DMS153 treated with DMSO at 0.1 percent for 48 hours (cell line): ENCODE measurements at regions not wholly inside any gene's neighbourhood (a gene's known extent, or its start where the extent isn't known, plus 50 kb on each side); places are given as distances from the start of the nearest gene placed in this dataset.
"Not testable (repeated sequence)": the region's sequence is repeated elsewhere in the genome, so short reads cannot be mapped to it uniquely, and the experiment has no call there.

ENCODE experiments used
- DNase-seq: peaks from one replicate; lab custom pipeline; 2025; ENCODE audit not compliant: unreplicated experiment; lab: John Stamatoyannopoulos, UW

DNA sequence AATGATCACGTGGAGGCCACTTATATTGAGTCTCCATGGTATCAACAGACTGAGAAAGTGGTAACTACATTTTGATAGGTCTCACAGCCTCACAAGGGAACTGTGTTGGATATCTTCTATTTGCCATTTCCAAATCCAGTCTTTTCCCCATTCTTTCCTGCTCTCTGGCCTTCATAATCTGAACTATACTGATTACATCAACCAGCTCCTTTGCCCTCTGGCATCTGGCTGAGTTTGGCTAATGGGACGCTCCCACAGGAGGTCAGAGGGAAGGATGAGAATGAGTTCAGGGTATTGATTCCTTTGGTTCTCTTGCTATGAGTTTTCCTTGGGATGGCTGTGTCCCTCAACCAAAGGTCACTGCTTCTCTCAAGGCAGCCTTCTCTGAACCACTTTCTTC lies 152.6 kb downstream of the RTL9 start:
- DNase-seq, result no peak

DNA sequence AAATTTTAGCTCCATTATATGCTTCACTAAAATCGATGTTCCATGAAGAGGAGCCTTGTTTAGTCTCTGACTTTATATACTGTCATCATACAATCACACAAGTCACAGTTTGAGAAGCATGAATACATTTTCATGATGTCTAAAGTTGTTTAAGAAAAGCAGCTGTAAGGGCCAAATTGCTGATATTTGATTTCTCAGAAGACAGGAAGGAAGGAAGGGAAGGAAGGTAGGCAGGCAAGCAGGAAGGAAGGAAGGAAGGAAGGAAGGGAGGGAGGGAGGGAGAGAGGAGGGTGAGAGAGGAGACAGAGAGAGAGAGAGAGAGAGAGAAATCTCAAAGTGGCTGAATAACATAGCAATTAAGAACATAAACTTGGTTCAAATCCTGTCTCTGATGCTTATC lies 153.7 kb downstream of the RTL9 start:
- no peak for DNase-seq

DNA sequence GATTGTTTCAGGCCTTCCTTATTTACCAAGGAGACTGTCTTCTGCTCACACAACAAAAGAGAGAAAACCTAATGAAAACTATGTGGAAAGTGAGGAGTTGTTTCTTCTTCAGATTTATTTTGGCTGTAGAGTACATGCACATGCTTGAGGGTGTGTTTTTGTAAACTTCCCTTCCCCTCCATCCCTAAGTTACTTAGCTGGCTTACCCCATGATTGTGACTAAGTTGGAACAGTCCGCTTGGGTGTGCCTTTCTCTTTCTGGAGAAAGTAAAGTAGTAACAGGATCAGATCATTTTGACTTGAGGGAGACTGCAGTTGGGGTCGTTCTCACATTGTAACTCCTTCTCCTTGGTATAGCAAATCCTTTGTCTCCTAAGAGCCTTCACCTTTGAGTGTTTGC lies 155.9 kb downstream of the RTL9 start:
- DNase-seq, result no peak

DNA sequence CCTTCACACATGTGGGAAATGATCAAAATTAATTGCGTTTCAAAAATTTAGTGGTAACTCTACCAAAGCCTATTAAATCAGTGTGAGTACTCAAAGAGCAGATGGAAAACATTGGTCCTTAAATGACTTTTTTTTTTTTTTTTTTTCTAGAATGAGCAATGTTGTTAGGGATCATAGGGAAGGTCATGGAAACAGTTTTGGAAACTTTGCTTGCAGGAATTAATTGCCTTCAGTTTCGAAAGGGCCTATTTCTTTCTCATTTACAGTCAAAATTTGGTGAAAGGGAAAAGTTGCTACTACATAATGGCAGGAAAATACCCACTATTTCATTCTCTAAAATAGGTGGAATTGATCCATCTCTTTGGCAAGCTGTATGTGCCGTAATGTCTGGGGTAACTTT lies 160.9 kb downstream of the RTL9 start:
- no peak for DNase-seq

DNA sequence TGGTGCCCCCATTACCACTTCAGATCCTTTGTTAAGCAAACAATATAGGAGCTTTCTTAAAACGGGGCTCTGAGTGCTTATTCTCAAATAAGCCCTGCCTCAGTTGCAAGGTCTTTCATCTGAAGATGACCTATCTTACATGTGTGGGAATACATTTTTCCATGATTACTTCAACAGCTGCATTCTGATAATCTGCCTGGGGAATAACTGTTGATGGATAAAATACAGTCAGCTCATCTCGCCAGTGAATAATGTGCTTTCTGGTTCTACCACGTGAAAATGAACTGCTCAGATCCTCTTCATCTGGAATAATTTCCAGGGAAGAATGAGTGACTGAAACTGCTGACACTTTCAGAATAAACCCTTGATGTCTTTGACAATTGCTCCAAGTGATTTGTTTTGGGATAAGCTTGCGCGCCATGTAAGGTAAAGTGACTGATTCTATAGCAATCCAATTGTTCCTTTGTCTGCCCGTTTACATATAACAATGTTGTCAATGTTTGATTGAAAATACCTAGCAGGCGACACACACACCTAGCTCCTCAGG lies 161.3 kb downstream of the RTL9 start:
- no peak for DNase-seq

DNA sequence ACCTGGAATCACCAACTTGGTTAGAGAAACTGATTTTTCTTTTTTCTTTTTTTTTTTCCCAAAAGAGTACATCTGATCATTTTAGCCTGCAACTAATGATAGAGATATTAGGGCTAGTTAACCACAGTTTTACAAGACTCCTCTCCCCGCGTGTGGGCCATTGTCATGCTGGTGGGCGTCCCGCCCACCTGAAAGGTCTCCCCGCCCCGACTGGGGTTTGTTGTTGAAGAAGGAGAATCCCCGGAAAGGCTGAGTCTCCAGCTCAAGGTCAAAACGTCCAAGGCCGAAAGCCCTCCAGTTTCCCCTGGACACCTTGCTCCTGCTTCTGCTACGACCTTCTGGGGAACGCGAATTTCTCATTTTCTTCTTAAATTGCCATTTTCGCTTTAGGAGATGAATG lies 162.0 kb downstream of the RTL9 start:
- DNase-seq, result not testable (repeated sequence)

DNA sequence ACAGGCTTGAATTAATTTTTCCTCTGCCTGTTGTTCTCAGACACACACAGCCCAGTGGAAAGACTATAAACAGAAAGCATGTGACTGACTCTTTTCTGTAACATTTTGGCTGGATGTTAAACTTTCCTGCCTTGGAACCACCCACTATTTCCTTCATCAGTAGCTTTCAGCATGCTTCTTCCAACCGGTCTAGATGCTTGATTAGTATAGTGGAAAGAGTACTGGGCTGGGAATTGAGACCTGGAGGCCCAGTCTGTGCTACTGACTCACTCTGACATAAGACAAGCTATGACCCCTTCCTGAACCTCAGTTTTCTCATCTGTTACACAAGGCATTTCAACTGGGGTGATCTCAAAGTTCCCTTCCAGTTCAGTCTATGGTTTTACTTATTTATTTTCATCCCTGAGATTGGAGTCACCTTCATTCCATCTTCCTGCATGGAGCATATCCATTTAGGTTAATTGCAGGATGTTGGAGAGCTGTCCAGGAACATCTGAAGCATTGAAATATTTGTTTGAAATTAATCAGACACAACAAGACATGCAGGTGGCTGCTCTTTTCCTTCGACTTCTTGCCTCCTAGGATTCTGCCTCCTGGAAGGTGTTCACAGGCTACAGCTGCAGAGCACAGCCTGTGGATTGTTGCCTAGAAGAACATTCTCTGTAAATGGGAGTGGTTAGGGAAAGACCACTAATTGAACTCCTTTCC lies 173.4 kb downstream of the RTL9 start:
- no peak for DNase-seq

DNA sequence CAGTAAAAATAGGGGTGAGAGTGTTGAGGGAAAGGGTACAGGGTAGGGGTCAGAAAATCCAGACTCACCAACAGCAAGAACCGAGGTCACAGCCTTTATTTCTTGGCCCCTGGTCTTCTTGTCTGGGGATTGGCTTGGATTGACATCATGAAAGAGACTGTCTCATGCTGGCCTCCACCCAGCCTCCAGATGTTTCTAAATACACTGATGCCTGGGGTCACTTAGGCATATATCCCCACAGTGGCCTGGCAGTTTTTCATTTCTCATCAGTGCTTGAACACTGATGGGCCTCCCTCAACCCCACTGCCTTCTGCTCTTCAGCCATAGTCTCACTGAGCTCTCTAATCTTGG lies 173.9 kb downstream of the RTL9 start:
- no peak for DNase-seq

DNA sequence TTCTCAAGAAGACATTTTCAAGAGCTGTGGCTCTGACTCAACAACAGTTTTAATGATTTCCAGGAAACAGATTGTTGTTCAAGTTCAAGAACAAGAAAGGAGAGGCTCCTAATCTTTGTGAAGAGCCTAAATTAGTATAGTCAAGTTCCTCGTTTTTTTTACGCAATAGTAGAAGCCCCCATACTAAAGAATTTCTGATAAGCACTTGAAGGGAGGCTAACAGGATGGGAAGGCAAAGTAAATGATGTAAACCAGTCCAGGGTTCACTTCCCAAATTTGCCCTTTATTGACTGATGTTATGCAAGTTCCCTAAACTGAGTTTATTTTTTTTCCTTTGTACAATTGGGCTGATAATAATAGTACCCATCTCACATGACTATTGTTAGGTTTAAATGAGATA lies 178.2 kb downstream of the RTL9 start:
- DNase-seq, result no peak

DNA sequence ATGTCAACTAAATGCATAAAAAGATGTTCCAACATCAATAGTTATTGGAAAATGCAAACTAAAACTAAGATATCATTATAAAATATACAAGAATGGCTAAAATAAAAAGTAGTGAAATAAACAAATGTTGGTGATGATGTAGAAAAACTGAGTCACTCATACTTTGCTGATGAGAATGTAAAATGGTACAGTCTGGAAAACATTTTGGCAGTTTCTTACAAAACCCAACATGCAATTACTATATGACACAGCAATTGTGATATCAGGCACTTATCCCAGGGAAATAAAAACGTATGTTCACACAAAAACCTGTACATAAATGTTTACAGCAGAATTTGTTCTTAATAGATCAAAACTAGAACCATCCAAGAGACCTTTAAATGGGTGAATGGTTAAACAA lies 182.6 kb downstream of the RTL9 start:
- no peak for DNase-seq

DNA sequence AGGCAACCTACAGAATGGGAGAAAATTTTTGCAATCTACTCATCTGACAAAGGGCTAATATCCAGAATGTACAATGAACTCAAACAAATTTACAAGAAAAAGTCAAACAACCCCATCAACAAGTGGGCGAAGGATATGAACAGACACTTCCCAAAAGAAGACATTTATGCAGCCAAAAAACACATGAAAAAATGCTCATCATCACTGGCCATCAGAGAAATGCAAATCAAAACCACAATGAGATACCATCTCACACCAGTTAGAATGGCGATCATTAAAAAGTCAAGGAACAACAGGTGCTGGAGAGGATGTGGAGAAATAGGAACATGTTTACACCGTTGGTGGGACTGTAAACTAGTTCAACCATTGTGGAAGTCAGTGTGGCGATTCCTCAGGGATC lies 192.2 kb downstream of the RTL9 start:
- not testable (repeated sequence) for DNase-seq

DNA sequence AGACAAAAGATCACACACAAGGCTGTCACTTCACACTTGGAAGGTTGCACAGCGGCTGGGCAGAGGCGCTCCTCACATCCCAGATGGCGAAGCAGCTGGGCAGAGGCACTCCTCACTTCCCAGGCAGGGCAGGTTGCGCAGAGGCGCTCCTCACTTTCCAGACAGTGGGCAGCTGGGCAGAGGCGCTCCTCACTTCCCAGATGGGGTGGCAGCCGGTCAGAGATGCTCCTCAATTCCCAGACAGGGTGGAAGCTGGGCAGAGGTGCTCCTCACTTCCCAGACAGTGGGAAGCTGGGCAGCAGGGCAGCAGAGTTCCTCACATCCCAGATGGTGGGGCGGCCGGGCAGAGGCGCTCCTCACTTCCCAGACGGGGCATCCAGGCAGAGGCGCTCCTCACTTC lies 199.2 kb downstream of the RTL9 start:
- DNase-seq, result no peak

DNA sequence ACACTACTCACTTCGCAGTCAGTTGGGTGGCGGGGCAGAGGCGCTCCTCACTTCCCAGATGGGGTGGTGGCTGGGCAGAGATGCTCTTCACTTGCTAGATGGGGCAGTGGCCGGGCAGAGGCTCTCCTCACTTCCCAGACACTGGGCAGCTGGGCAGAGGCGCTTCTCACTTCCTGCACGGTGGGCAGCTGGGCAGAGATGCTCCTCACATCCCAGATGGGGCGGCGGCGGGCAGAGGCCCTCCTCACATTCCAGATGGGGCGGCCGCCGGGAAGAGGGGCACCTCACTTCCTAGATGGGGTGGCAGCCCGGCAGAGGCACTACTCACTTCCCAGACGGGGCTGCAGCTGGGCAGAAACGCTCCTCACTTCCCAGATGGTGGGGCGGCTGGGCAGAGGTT lies 199.8 kb downstream of the RTL9 start:
- DNase-seq, result no peak

DNA sequence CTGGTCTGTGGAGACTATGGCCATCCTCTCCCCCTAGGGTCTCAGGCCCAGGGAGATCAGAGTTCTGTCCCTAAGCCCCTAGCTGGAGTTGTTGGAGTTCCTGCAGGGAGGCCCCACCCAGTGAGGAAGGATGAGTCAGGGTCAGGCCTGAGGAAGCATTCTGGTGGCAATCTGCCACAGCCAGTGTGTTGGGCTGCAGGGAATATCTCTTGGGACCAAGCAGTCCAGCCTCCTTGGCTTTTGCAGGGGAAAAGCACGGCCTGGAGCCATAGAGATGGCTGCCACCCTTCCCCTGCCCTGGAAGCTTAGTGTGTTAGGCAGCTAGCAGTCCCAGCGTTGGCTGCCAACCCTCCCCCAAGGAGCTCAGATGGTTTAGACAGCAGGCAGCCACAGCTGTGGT lies 202.4 kb downstream of the RTL9 start:
- DNase-seq, result no peak

DNA sequence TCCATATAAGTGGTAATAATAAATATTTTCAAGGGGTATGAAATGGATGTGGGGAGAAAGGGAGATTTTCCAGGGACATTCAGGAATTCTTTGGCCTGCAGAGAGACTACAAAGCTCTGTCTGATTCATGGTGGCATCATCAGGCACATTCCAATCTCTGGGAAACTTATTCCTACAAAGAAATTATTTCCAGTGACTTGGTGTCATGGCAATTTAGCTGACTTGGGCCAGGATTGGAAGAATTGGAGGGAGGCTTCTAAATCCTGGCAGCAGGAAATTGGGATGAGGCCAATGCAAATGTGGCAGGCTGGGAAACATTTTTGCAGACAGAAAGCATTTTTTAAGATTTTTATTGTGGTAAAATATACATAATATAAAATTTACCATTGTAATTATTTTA lies 204.6 kb downstream of the RTL9 start:
- DNase-seq, result no peak

DNA sequence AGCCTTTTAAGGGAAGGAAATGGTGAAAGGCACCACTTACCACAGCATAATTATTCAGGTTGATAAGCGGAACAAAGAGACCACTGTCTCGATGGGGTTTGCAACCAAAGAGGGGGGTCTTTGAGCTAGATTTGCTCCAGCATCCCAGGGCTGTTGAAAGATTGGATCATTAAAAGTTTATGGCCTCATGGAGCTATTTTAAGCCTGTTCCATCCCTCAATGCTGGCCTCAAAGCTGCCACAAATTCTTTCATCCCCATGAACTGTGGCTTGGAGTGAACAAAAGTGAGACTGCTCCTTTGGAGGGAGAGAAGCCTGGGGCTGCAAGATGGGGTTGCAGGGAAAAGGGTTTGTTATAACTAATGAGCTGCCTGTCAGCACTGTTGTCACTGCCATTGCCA lies 209.8 kb downstream of the RTL9 start:
- no peak for DNase-seq

DNA sequence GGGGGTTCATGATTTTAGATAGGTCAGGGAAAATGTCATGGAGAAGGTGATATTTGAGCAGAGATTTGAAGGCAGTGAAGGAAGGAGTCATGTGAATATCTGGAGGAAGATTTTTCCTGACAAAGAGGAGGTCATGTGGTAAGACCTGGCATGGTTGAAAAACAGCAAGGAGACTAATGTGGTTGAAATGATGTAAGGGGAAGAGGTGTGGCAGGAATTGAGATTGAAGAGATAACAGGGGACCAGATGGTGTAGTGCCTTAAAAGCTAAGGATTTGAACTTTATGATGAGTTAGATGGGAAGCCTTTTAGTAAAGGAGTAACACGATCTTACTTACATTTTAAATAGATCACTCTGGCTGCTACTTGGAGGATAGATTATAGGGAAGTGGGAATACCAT lies 210.9 kb downstream of the RTL9 start:
- no peak for DNase-seq

DNA sequence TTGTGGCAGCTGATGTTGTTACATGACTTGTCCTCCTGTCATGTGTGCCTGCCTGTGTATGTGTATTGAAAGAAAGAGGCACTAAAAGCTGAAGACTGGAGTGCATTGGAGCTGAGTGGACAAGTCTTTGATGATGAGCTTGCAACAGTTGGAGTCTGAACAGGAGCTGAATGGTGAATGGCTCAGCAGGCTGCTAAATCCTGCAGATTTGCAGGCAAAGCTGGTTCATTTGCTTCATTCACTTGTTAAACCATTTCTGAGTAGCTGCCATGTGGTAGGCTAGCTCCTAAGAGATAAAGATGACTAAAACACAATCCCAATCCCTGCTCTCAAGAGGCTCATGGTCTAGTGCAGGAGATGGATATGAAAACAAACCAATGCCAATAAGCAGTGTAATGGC lies 217.3 kb downstream of the CHRDL1 start:
- no peak for DNase-seq

DNA sequence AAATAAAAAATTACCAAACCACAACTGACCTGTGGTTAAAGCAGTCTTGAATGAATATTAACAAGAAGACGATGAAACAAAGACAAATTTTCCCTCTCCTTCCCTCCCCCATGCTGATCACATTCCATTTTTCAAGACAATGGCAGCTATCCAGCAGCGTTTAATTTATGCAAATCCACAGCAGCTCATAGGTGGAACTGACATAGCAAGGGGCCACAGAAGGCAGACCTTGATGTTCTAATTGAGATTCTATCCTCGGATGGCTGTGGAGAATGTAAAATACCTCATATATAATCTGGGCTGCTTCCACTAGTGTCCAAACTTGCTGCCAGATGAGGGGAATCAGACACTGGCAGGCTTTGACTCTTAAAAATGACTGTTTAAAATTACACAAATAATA lies 211.5 kb downstream of the CHRDL1 start:
- no peak for DNase-seq

DNA sequence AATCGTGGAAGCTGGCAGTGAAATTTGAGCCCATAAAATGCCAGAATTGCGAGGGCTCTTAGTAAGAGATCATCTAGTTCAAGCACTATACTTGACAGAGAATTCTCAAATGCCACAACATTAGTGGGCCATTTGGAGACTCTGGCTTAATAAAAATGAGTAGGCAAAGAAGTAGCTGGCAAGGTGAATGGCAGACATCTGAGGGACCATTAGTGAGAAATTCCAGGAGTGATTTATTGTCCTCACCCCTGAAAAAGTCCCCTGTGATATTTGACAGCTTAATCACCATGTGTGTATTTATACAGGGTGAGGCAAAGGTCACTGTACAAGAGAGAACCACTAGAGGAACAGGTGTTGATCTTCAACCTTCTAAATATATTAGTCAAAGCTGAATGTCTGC lies 207.5 kb downstream of the CHRDL1 start:
- DNase-seq, result no peak

DNA sequence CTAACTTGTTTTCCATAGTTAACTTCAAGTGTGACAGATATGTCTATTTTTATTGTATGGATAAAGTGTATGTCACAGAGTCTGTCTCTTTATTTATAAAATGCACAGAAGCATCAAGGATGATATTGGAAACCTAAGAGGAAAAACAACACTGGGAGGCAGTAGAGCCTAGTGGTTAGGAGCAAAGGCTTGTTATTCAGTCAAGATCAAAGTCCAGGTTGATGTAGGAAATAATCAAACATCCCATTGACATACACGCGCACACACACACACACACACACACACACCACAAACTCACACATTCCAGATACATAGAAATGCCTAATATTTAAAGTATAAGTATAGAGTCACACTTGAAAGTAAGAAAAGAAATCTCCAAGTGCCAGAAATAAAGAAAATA lies 206.8 kb downstream of the CHRDL1 start:
- no peak for DNase-seq

DNA sequence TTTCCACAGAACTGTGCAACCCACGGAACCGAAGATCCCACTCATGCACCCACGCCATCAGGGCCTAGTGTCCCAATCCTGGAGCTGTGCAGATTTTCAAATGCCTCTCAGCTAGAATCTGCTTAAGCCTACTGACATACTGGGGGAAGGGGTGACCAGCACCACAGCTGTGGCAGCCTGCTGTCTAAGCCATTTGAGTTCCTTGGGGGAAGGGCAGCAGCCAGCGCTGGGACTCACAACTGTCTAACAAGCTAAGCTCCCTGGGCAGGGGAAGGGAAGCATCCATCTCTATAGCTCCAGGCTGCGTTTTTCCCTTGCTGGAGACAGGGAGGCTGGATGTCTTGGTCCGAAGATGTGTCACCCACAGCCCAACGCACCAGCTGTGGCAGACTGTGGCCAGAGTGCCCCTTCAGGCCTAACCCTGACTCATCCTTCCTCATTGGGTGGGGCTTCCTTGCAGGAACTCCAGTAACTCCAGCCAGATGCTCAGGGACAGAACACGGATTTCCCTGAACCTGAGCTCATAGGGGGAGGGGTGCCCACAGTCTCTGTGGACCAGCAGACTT lies 194.8 kb downstream of the CHRDL1 start:
- DNase-seq, result no peak

DNA sequence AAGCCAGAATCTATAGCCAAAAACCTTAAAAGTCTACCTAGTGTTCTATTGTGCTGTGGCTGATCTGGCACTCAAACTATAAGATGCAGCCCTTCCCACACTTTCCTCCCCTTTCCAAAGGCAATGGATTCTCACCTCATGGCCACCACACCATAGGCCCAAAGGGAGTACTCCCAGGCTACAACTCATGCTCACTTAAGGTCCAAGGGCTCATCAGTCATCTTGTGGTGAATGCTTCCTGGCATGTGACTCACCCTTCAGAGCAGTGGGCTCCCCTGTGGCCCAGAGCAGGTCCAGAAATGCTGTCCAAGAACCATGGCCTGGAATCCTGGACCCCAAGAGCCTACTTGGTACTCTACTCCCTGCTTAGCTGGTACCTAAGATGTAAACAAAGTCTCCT lies 181.0 kb downstream of the CHRDL1 start:
- no peak for DNase-seq
